ENCODE measurements at regions not wholly inside any gene's neighbourhood (a gene's known extent, or its start where the extent isn't known, plus 50 kb on each side); places are given as distances from the start of the nearest gene placed in this dataset.
"Not testable (repeated sequence)": the region's sequence is repeated elsewhere in the genome, so short reads cannot be mapped to it uniquely, and the experiment has no call there.

- DNase-seq (ENCODE audit: low read depth) = peak; percentile 47
- H3K4me3 ChIP-seq (ENCODE audit: low read depth, low read length) = no peak overlapping the region
- TF ChIP-seq, protein P1, sequence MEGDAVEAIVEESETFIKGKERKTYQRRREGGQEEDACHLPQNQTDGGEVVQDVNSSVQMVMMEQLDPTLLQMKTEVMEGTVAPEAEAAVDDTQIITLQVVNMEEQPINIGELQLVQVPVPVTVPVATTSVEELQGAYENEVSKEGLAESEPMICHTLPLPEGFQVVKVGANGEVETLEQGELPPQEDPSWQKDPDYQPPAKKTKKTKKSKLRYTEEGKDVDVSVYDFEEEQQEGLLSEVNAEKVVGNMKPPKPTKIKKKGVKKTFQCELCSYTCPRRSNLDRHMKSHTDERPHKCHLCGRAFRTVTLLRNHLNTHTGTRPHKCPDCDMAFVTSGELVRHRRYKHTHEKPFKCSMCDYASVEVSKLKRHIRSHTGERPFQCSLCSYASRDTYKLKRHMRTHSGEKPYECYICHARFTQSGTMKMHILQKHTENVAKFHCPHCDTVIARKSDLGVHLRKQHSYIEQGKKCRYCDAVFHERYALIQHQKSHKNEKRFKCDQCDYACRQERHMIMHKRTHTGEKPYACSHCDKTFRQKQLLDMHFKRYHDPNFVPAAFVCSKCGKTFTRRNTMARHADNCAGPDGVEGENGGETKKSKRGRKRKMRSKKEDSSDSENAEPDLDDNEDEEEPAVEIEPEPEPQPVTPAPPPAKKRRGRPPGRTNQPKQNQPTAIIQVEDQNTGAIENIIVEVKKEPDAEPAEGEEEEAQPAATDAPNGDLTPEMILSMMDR (IDR thresholded peaks at IDR 0.05; ENCODE audit: insufficient read depth, low read length) = no peak
Measured at GRCh38 chr14:38553586-38553985, 297.7 kb upstream of the CLEC14A start.

GRCh38 chr14:38549564-38549963 lies 293.7 kb upstream of the CLEC14A start:
- no peak overlapping the region for H3K4me3 ChIP-seq (ENCODE audit: low read depth, low read length)
- DNase-seq (ENCODE audit: low read depth) = no peak
- TF ChIP-seq, protein P1 (IDR thresholded peaks at IDR 0.05; ENCODE audit: insufficient read depth, low read length) = no peak

GRCh38 chr14:38547961-38548490 lies 292.1 kb upstream of the CLEC14A start:
- TF ChIP-seq, protein P1 (IDR thresholded peaks at IDR 0.05; ENCODE audit: insufficient read depth, low read length) = no peak
- no peak overlapping the region for H3K4me3 ChIP-seq (ENCODE audit: low read depth, low read length)
- no peak for DNase-seq (ENCODE audit: low read depth)

GRCh38 chr14:38546932-38547551 lies 291.1 kb upstream of the CLEC14A start:
- DNase-seq (ENCODE audit: low read depth) = no peak

GRCh38 chr14:38544776-38545175 lies 288.9 kb upstream of the CLEC14A start:
- no peak for DNase-seq (ENCODE audit: low read depth)
- no peak overlapping the region for H3K4me3 ChIP-seq (ENCODE audit: low read depth, low read length)
- TF ChIP-seq, protein P1 (IDR thresholded peaks at IDR 0.05; ENCODE audit: insufficient read depth, low read length) = no peak

More at GRCh38 chr14:38546932-38547551, 291.1 kb upstream of the CLEC14A start:
- no peak overlapping the region for H3K4me3 ChIP-seq (ENCODE audit: low read depth, low read length)
- TF ChIP-seq, protein P1 (IDR thresholded peaks at IDR 0.05; ENCODE audit: insufficient read depth, low read length) = no peak

- not testable (repeated sequence) for H3K4me3 ChIP-seq (ENCODE audit: low read depth, low read length); DNase-seq (ENCODE audit: low read depth)
Measured at GRCh38 chr14:38543851-38544250, 288.0 kb upstream of the CLEC14A start.

DNA sequence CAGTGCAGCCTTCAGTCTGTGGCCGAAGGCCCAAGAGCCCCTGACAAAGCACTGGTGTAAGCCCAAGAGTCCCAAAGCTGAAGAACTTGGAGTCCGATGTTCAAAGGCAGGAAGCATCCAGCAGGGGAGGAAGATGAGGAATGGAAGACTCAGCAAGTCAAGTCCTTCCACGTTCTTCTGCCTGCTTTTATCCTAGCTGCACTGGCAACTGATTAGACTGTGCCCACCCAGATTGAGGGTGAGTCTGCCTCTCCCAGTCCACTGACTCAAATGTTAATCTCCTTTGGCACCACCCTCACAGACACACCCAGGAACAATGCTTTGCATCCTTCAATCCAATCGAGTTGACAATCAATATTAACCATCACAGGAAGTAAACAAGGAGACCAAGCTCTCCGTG lies 282.2 kb upstream of the CLEC14A start:
- H3K4me3 ChIP-seq (ENCODE audit: low read depth, low read length); DNase-seq (ENCODE audit: low read depth): not testable (repeated sequence)
